HCT116 (cell line): ENCODE measurements at regions not wholly inside any gene's neighbourhood (a gene's known extent, or its start where the extent isn't known, plus 50 kb on each side); places are given as distances from the start of the nearest gene placed in this dataset.

Experiments used
- ATAC-seq: fragments of 200-7000 bp; cut with Tn5 transposase; 2 replicates; pipeline ENCODE4 v1.9.1; 2020; ENCODE audit warnings: mild to moderate bottlenecking, moderate library complexity
- BruUV-seq: library from RNA; stranded (reverse); fragments of 400-500 nt; replicated peaks from 2 replicates; lab custom pipeline; 2021; lab: Mats Ljungman, UMichigan
- CTCF ChIA-PET: fragments of 300-600 bp; sonication (Branson Sonifier 250); formaldehyde crosslinking; loops from one replicate; lab custom pipeline; 2021; ENCODE audit warnings: antibody characterized with exemption; lab: Charles Lee
- POLR2A ChIA-PET: fragments of 300-600, 350-600 bp; sonication (Branson Sonifier 250); formaldehyde crosslinking; loops from one replicate; lab custom pipeline; 2021; ENCODE audit warnings: antibody characterized with exemption; lab: Charles Lee
- RAD21 ChIA-PET, 2 experiments: fragments of 300-600 bp; sonication (Branson Sonifier 250); formaldehyde crosslinking; loops; one replicate each; lab custom pipeline; 2023; ENCODE audit warnings: low total read pairs in 2 of 2; ENCODE audit not compliant: uncharacterized antibody in 2 of 2, unreplicated experiment in 2 of 2, low non-redundant PET in 1 of 2; lab: Charles Lee
- DNase-seq: peaks from one replicate; pipeline ENCODE4 v3.0.0-alpha.2; 2010; ENCODE audit warnings: low read depth, low spot score
- H2AFZ ChIP-seq: fragments of 200-600 bp; shearing (Covaris generic), sonication (generic); 2 replicates; pipeline ENCODE4 v1.6.1; 2017; ENCODE audit warnings: low read depth, mixed run types, mixed read lengths, antibody characterized with exemption, low read length; ENCODE audit not compliant: poor library complexity, severe bottlenecking
- H3K27ac ChIP-seq: 2 replicates; pipeline ENCODE4 v1.5.1; 2012; ENCODE audit warnings: low read depth, low read length
- H3K27me3 ChIP-seq: fragments of 200-600 bp; sonication (generic); 2 replicates; pipeline ENCODE4 v1.6.1; 2016; ENCODE audit warnings: mixed run types, low read length, mixed read lengths; ENCODE audit not compliant: insufficient read depth
- H3K36me3 ChIP-seq, 2 experiments: fragments of 200-500 bp in 1 of 2; fragments of 200-600 bp in 1 of 2; sonication (Bioruptor generic) in 1 of 2; sonication (generic) in 1 of 2; 2 replicates each; pipeline versions ENCODE4 v1.5.1 to v1.6.1; 2014 to 2016; ENCODE audit warnings: low read length in 2 of 2, inconsistent platforms in 1 of 2, mixed read lengths in 1 of 2, mixed run types in 1 of 2; ENCODE audit not compliant: insufficient read depth in 2 of 2, control insufficient read depth in 1 of 2
- H3K4me1 ChIP-seq, 2 experiments: fragments of 200-600 bp in 1 of 2; sonication (generic) in 1 of 2; 2 replicates each; pipeline versions ENCODE4 v1.5.1 to v1.6.1; 2012 to 2017; ENCODE audit warnings: low read length in 2 of 2, inconsistent platforms in 1 of 2, mild to moderate bottlenecking in 1 of 2, mixed read lengths in 1 of 2, mixed run types in 1 of 2, moderate library complexity in 1 of 2; ENCODE audit not compliant: insufficient read depth in 2 of 2, control insufficient read depth in 1 of 2
- H3K4me2 ChIP-seq: fragments of 200-600 bp; sonication (generic); 2 replicates; pipeline ENCODE4 v1.6.1; 2017; ENCODE audit warnings: mixed run types, low read length, mixed read lengths
- H3K4me3 ChIP-seq, 2 experiments: fragments of 200-600 bp in 1 of 2; sonication (generic) in 1 of 2; replicated peaks in 1 of 2; 2 replicates each; pipeline ENCODE4 v1.5.1; 2011 to 2016; ENCODE audit warnings: low read length in 2 of 2, control low read depth in 1 of 2, low read depth in 1 of 2, mild to moderate bottlenecking in 1 of 2, mixed read lengths in 1 of 2, mixed run types in 1 of 2
- H3K79me2 ChIP-seq: fragments of 200-600 bp; sonication (generic); 2 replicates; pipeline ENCODE4 v1.6.1; 2017; ENCODE audit warnings: mild to moderate bottlenecking, mixed run types, low read length, moderate library complexity, mixed read lengths; ENCODE audit not compliant: insufficient read depth
- H3K9ac ChIP-seq: fragments of 200-600 bp; sonication (generic); 2 replicates; pipeline ENCODE4 v1.6.1; 2016; ENCODE audit warnings: low read length, mixed read lengths
- H3K9me2 ChIP-seq: fragments of 200-600 bp; sonication (generic), shearing (Covaris generic); 2 replicates; pipeline ENCODE4 v1.6.1; 2017; ENCODE audit warnings: mixed run types, mild to moderate bottlenecking, moderate library complexity; ENCODE audit not compliant: insufficient read depth
- H3K9me3 ChIP-seq, 2 experiments: fragments of 200-500 bp in 1 of 2; fragments of 200-600 bp in 1 of 2; sonication (Bioruptor generic) in 1 of 2; sonication (generic) in 1 of 2; 2 replicates each; pipeline ENCODE4 v1.6.1; 2014 to 2017; ENCODE audit warnings: low read length in 2 of 2, mixed read lengths in 2 of 2, inconsistent platforms in 1 of 2, low read depth in 1 of 2, mild to moderate bottlenecking in 1 of 2, mixed run types in 1 of 2, moderate library complexity in 1 of 2; ENCODE audit not compliant: control insufficient read depth in 1 of 2, insufficient read depth in 1 of 2
- H4K20me1 ChIP-seq: fragments of 200-600 bp; sonication (generic), shearing (Covaris generic); 2 replicates; pipeline ENCODE4 v1.6.1; 2017; ENCODE audit warnings: mixed run types, mild to moderate bottlenecking, moderate library complexity; ENCODE audit not compliant: insufficient read depth
- EGR1 ChIP-seq: IDR thresholded peaks from 2 replicates; pipeline ENCODE4 v1.6.1; 2012; ENCODE audit warnings: low read depth
- POLR2A ChIP-seq: IDR thresholded peaks from 2 replicates; pipeline ENCODE4 v1.7.0; 2011; ENCODE audit warnings: borderline replicate concordance; ENCODE audit not compliant: insufficient read depth, insufficient read length; ENCODE audit errors: extremely low read depth
- POLR2AphosphoS5 ChIP-seq: IDR thresholded peaks from 2 replicates; pipeline ENCODE4 v1.6.1; 2011; ENCODE audit warnings: mild to moderate bottlenecking, low read depth, low read length, moderate library complexity
- RAD21 ChIP-seq: IDR thresholded peaks from 2 replicates; pipeline ENCODE4 v1.6.1; 2012; ENCODE audit warnings: low read depth, mild to moderate bottlenecking
- REST ChIP-seq: IDR thresholded peaks from 2 replicates; pipeline ENCODE4 v1.6.1; 2012; ENCODE audit warnings: low read depth
- SIN3A ChIP-seq: IDR thresholded peaks from 2 replicates; pipeline ENCODE4 v1.6.1; 2012; ENCODE audit warnings: low read depth
- SRF ChIP-seq: IDR thresholded peaks from 2 replicates; pipeline ENCODE4 v1.6.1; 2012; ENCODE audit warnings: low read depth
- ZBTB33 ChIP-seq: IDR thresholded peaks from 2 replicates; pipeline ENCODE4 v1.6.1; 2011; ENCODE audit warnings: mild to moderate bottlenecking, low read length, moderate library complexity; ENCODE audit not compliant: insufficient replicate concordance; ENCODE audit errors: extremely low read depth
- ZNF274 ChIP-seq: fragments of 200-500 bp; sonication (Bioruptor generic); IDR thresholded peaks from 2 replicates; pipeline ENCODE4 v1.6.1; 2014; ENCODE audit warnings: mild to moderate bottlenecking, low read depth, low read length, inconsistent platforms
- intact Hi-C: fragments of 100-400 bp; cut with micrococcal nuclease; formaldehyde crosslinking; loops from 2 replicates; pipeline ENCODE4 v1.10.0; 2022

GRCh38 chr3:128553560-128553959 lies 60.6 kb upstream of the GATA2 start (continued):
- TF ChIP-seq ZBTB33 (no peak), POLR2A (no peak), POLR2AphosphoS5 (no peak), SIN3A (no peak)
- TF ChIP-seq, all 23 proteins: peak for 0

GRCh38 chr3:128551867-128552266 lies 58.9 kb upstream of the GATA2 start:
- Histone ChIP-seq H3K9ac (no peak overlapping the region), H4K20me1 (no peaks in the 10 kb centered on the region), H3K27ac (no peak overlapping the region), H3K79me2 (no peaks in the 10 kb centered on the region), H3K4me3 (no peak overlapping the region), H2AFZ (no peak overlapping the region), H3K4me2 (no peak overlapping the region), H3K27me3 (no peaks in the 10 kb centered on the region), H3K9me2 (no peaks in the 10 kb centered on the region), H3K36me3 (no peaks in the 10 kb centered on the region), H3K4me1 (peaks cover 3 to 24% of the 10 kb centered on the region in 2 experiments; a peak in 2 of 4 replicates), H3K9me3 (no peaks in the 10 kb centered on the region)
- ChIA-PET POLR2A (no interaction called here), CTCF (no interaction called here), RAD21 (no interaction called here)
- intact Hi-C loops = no loop called here
- no peak for TF ChIP-seq POLR2AphosphoS5
- no peak for TF ChIP-seq POLR2A
- TF ChIP-seq SRF = no peak
- ATAC-seq = no peak
- DNase-seq = no peak
- no TSS peak for BruUV-seq

GRCh38 chr3:128551451-128551850 lies 58.5 kb upstream of the GATA2 start:
- no peak for DNase-seq
- H3K9ac ChIP-seq = no peak overlapping the region
- no peak for TF ChIP-seq RAD21
- no peak for TF ChIP-seq EGR1
- no peak for TF ChIP-seq ZNF274
- no peak for TF ChIP-seq REST
- TF ChIP-seq, all 23 proteins: peak for 0
- Histone ChIP-seq H3K4me2 (no peak overlapping the region), H3K9me2 (no peaks in the 10 kb centered on the region), H4K20me1 (no peaks in the 10 kb centered on the region), H3K4me3 (no peak overlapping the region), H3K79me2 (no peaks in the 10 kb centered on the region), H3K27ac (no peak overlapping the region), H2AFZ (no peak overlapping the region), H3K27me3 (no peaks in the 10 kb centered on the region), H3K36me3 (no peaks in the 10 kb centered on the region), H3K9me3 (no peaks in the 10 kb centered on the region), H3K4me1 (peaks cover 3 to 27% of the 10 kb centered on the region in 2 experiments; a peak in 2 of 4 replicates)
- no TSS peak for BruUV-seq
- ChIA-PET RAD21 (no interaction called here), POLR2A (no interaction called here), CTCF (no interaction called here)
- no peak for ATAC-seq
- intact Hi-C loops = no loop called here
